Right lung (tissue), 2 donors: ENCODE measurements at regions not wholly inside any gene's neighbourhood (a gene's known extent, or its start where the extent isn't known, plus 50 kb on each side); places are given as distances from the start of the nearest gene placed in this dataset.

Experiments used
- DNase-seq, 2 donors: peaks; one replicate each; pipeline ENCODE4 v3.0.0-alpha.2; 2013

DNA sequence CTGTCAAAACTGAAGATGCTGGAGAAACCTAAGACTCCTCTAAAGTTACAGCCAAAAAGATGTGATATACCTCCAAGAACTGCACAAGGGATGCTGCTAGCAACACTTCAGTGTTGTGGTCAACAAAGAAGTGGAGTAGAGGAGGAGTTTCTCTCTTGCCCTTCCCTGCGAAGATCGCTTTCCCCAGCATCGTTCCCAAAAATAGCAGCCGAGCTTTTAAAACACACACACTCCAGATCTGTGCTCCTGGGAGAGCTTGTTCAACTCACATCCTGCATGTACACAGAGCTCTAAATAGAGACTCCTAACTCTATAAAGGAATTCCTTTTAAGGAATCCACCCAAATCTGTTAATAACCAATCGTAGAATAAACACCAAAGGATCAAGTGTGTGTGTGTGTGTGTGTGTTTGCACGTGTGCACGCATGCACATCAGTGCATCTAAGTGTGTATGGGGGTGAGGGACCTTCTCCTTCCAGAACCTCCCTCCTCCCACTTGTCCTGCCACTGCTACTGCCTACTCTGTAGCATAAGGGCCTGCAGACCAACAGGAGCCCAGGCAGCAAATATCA is 58.5 kb downstream of the PSMG1 start:
- DNase-seq: no peak

DNA sequence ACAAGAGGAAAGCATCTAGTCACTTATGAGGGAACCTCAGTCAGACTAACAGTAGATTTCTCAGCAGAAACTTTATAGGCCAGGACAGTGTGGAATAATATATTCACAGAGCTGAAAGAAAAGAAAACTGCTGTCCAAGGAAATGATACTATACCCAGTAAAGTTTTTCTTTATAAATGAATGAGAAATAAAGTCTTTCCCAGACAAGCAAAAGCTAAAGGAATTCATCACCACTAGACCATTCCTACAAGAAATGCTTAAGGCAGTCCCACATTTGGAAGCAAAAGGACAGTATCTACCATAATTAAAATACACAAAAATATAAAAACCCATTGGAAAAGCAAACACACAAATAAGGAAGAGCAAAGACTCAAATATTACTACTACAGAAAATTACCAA is 59.9 kb downstream of the PSMG1 start:
- no peak for DNase-seq

DNA sequence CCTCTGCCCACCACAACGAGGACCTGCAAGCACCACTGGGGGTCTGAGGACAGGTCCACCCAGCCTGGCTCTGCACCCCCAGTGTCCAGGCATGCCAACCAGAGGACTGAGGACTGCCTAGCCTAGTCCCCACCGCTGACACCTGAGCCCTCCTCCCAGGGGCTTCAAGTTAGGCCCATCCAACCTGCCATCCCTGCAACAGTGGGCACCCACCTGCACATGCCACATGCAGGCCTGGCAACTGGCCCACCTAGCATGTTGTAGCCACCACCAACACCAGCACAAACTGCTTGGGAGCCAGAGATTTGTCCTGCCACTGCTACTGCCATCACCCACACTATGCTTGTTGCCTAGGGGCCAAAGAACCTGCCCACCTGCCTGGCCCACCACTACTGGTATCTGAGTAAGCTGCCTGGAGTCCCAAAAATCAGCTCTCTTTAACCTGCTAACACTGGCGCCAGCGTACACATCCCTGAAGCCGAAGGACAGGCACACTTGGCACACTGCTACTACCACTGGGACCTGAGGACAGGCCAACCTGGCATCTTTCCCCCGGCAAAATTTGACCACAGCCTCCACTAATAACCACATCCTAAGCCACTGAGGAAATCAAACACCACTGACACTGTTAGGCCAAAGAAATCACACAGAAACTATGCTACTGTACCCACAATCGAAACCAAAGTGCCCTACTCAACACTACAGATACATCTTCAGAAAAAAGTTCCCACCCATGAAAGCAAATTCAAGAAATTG is 61.5 kb downstream of the PSMG1 start:
- no peak for DNase-seq

DNA sequence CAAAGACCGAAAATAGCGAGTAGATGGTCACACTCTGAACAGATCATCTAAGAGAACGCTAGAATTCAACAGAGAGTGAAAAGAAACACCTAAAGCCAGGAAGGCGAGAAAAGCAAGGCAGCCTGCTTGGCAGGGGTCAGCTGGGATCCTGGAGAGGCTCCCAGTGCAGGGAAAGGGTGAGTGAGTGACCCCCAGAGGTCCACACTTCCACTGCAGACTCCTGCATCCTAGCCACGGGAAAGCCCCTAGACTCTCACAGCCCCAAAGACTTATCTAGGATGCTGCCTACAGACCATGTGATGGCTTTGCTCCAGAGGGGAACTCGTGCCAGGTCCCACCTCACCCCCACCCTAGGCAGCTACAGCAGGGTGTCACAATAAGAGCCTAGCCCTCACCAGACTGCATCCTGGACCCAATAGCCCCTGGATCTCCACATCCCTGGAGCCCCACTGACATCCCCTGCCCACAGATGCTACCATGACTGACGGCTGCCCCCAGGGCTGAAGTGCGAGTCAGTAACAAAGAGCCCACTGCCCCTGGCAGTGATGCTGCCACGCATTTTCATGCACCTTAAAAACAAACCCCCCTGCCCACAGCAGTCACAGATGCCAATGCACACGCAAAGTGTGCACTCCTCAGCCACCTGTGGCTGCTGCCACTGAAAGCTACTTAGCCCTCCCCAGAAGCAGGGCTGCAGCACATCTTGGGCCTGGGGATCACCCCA is 62.2 kb downstream of the PSMG1 start:
- no peak for DNase-seq

DNA sequence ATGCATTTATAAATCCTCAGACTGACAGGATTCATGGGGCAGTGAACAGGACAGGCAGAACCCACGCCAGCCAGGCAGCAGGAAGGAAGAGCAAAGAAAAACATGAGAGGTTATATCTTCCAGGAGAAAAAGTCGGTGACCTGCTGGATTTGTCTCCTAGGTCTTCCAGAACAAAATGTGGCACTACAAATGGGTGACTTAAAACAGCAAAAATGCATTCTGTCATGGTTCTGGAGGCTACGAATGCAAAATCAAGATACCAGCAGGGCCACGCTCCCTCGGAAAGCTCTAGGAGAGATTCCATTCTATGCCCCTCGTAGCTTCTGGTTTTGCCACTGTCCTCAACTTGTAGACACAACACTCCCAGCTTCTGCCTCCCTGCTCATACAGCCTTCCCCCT is 63.4 kb downstream of the PSMG1 start:
- no peak for DNase-seq

DNA sequence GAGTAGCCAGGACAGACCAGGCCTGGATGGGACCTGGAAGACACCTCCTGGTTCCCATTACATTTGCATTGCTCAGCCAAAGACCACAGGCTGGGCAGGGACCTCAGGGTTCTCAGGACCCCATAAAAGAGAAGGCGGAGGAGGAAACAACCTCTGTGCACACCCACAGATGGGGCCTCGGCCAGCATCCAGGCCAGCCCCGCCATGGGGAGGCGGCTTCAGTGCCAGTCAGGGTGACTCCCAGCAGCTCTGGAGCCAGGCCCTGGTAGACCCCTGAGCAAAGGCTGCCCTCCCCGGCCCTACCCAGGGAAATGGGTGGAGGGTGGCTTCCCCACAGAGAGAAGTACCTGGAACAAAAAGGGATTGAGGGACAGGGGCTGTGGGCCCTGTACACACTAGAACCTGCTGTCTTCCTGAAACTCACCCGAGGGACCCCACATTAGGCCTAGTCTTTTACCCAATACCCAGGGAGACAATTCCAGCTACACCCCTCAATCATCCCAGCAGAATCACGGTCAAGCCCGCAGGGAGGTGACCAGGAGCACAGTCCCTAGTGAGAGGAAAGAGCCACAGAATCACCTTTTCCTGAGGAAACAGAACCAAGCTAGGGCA is 64.5 kb downstream of the PSMG1 start:
- no peak for DNase-seq

DNA sequence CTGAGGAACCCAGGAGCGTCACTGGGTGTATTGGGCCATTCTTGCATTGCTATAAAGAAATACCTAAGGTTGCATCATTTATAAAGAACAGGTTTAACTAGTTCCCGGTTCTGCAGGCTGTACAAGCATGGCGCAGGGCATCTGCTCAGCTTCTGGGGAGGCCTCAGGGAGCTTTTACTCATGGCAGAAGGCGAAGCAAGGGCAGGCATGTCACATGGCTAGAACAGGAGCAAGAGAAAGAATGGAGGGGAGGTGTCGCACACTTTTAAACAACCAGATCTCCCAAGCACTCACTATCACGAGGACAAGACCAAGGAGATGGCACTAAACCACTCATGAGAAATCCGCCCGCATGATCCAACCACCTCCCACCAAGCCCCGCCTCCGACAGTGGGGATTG is 65.2 kb downstream of the PSMG1 start:
- no peak for DNase-seq

DNA sequence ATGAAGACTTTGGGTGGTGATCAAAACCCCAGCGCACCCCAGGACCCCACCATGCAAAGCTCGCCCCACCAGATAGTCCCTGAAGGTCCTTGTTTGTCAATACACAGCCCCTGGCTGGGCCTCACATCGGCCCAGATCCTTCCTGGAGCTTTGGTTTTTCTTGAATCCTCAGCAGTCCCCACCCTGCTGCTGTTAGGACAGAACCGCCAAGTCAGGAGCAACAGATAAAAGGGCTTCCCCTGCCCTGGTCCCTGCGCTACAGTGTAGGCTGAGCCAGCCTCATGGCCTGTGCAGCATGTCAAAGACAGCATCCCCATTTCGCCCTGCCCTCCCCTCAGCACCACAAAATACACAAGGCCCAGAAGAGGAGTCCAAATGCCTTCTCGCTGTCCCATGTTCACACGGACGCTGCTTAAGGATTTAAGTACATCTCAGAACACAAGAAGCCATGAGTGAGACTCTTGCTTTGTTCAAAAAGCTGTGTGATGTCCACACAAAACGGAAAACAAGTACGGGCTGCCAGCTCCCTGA is 65.7 kb downstream of the PSMG1 start:
- no peak for DNase-seq

DNA sequence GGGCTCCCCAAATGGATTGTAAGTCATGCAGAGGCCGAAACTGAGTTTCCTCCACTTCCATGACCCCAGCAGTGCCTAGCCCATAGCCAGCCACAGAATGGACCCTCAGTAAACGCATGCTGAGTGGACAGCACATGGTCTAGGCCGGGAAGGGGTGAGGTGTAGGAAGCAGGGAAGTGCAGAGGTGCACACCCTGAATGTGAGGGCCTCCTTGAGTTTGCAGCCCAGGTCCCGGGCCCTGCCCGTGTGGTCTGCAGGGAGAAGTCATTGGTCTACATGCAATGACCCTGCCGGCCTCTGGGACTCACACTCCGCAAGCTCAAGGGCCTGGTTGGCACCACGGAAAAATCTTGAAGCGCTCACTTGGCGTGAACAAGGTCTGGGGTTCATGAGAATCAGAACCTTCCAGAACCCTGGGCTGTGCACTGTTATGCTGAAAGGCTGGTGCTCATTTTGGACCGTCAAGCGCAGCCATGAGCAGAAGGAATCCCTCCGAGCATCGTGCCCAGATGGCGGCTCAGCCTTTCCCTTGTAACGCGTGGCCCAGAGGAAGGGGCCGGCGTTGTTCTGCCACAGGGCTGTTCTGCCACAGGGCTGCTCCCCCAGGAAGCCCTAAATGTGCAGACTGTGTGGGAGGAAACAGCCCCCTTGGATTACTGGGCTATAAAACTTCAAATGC is 66.4 kb downstream of the PSMG1 start:
- DNase-seq: no peak

DNA sequence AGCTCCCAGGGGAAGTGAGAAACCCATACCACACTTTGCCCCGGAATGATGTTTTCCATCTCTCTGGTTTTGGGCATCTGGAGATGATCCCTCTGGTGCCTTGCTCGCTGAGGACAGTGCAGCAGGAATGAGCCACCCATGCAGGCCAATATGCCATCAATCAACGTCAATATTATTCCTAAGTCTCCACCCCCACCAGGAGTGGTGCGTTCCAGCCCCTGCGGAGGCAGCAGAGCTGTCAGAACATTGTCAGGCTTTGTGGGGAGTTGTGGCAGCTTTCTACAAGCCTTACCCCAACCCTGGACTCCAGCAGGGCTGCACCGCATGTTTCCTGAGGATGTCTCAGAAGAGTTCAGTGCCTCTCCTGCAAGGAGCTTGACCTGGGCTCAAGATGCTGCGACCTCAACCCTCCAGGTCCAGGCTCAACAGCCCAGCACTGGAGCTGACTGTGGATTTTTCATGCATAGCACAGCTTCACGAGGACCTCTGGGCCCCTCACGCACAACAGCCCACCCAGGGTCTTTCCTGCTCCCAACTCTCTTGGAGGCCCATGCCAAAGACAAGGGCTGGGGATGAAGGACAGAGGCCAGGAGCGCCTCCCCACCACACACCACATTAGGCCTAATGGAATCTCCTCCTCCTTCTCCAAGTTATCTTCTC is 67.5 kb downstream of the PSMG1 start:
- DNase-seq: no peak

DNA sequence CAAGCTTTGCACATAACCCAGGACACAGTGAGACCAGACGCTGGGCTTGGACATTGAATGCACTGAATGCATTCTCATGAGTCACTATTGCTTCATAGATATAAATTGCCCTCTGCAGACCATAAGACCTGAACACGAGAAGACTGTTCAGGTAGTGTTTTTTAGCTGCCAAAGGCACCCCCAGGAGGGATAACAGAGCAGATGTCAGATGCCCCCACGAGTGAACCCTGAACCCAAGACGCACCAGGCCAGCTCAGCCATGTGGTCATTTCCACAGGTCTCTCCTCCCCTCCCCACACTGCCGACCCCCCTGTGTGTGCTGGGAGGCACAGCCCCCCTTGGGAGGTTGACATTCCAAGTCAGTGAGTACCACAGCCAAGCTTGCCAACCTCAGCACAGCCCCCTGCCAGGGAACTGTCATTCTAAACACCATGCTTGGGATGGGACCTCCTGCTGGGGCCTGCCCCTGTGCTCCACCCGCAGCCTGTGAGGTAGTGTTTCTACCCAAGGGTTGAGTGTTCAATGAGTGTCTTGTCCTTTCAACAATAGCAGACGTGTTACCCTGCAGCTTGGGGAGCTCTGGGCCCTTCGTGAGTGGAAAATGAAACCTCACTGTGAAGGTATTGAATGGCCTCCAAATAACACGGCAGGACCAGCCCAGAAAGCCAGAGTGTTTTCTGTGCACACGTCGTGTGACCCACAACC is 68.2 kb downstream of the PSMG1 start:
- DNase-seq: no peak

DNA sequence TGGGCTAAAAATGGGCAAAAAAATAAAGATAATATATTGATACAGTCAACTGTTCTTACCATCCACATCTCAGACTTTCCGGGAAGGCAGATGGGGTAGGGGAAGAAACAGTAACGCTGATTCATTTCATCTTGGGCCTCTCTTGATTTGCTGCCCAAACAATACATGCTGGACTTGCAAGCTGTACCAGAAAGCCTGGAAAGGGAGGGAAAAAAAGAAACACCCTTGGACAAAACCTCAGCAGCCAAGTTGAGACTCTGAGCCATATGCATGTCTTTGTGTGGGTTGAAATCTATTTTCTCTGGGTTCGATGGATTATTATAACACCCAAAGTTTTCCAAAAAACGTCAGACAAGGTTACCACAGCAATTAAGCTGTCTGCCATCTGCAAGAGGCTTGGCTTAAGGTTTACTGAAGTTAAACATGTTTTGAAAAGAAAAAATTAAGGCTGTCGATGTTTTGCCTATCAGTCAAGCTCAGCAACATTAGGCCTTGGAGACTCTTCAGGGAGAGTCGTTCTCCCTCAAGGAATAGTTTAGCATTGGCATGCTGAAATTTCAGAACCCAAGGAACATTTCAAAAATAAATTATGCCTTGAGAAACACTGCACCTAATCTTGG is 71.2 kb downstream of the PSMG1 start:
- DNase-seq: no peak

DNA sequence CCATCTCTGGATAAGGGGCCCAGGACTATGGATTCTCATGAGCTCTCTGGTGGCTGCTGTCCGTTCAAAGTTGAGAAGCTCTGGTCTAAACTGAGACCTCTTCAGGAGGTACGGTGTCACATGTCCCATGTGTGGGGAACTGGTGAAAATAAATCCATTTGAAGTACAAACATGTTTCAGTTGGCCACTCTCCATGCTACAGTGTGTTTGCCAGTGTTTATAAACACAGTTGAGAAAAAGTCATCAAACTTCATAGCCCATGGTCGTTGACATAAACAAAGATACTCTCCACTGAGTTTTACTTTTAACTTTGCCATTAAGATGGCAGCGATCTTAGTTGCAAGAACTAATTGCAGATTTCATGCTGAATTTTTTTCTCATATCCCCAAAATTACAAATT is 72.8 kb downstream of the PSMG1 start:
- no peak for DNase-seq

DNA sequence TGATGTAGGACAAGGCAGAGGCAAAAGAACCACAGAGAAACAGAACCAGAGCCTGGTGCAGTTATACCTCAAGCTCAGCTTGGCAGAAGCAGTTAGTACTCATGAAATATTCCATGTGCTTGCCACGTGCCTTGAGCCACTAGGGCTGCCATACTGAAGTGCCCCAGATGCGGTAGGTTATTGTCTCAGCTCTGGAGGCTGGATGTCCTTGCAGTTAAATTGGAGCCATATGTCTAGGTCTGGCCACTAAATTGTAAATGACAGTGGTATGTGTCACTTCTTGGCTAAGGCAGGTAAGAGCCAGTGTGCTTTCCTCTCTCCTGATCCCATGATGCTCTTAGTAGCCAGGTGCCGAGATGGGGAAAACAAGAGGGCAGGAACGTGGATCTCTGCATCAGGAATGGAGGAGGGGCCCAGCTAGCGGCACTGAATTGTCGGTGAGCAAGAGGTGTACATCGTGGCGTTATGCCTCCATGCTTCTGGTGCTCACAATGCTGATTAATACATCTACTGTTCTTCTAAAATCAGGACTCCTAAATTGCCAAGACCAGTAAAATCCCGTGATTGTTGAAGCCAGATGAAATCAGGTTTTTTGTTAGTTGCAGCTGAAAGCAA is 73.5 kb downstream of the PSMG1 start:
- DNase-seq: no peak

DNA sequence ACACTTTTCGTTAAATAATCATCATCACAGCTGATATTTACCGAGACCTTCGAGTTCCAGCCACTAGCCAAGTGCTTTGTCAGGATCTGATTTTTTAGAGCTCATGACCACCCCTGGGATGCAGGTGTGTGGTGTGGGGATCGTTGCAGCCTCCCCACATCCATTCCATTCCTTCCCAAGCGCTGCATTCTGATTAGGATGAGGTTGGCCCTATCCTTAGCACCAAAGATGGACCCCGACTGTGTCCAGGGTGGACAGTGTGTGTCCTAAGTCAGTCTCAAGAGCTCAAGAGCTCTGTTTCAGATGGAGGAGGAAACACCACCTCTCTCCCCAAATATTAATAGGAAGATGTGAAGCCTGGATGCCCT is 74.1 kb downstream of the PSMG1 start:
- DNase-seq: no peak

DNA sequence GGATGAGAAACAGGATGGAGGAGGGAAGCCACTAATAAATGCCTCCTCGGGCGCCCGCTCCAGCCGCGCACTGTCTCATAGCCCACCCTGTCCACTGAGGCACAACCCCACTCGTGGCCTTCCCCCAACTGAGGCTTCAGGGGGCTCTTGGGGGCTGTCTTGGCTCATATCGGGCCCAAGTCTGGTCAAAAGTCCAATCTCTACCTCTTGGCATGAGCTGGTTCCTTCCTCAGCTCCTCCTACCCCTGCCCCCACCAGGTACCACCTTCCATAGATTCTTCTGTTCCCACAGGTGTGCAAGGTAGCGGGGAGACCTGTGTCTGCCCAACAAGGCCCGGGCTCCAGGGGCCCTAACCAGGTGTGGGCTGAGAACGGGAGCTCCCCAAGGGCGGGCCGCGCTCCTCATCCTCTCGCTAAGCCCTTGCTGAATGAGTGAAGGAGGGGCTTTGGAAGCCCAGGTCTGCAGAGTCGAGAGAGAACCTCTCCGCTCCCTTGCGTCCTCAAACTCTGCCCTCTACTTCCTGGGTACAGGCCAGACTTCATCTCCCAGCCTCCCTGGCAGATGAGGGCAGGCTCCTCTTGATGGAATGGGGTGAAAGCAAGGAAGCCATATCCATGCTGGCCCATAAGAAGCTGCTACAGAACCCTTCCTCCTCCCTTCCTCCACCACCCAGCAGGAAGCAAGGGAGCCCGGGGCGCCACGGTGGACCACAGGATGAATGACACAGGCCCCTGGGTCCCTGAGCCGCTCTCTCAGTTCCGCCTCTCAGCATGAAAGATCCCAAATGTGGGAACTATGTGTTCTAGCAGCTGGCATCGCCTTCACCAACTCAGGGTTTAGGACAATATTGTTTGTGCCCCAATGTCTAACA is 74.7 kb downstream of the PSMG1 start:
- no peak for DNase-seq

DNA sequence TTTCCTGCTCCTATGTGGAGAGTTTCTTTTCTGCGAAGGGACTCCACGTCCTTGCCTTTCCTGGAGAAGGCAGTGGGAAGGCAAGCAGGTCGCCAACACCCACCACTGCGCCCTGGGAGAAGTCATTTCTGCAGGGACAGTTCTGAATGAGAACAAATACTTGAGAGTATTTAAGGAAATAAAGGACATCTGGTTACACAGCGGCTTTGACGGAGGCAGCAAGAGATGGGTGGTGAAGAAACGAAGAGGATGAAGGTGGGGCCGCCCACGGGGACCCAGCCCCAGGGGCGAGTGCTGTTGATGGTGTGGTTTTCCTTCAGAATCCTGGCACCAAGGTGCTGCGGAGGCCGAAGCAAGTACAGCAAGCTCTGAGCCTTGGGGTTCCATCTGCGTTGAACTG is 75.5 kb downstream of the PSMG1 start:
- DNase-seq: no peak

DNA sequence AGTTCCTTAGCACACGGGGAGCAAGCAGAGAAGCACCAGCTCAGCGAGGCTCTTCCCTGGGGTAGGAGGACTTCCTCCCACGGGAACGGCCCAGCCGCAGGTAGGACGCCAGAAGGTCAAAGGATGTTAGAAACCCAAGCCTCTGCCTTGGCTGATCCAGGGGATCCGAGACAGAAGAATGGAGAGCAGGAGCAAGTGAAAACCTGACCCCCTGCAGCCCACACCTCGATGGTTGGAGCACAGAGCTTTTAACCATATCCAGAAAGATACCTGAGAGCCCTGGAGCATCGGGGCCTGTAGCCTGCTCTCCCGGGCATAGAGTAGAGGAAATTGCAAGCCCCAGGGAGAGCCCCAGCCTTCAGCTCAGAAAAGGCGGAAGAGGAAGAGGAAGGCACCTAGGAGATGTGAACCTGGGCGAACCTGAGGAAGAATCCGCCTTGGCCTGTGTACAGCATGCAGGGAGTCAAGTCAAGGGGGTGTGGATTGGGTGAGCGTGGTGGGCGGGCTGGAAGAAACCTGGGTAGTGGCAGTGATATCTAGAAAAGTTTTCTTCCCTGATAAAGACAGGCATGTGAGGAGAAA is 76.3 kb downstream of the PSMG1 start:
- no peak for DNase-seq

DNA sequence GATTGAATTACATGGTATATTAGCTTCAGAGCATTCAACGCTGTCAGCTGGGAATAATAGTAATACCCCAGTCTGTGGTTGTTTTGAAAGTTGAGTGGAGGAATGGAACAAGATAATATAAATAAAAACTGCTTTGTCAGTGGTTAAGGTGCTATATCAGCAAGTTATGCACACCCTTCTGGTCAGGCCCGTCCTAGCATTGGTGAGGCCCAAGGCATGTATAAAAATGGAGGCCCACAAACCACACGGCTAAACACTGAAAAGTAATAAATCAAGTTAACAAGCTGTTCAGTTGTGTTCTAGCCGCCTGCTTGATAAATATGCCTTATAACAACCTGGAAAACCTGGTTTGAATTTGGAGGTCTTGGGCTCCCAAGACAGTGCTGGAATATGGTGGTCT is 77.4 kb downstream of the PSMG1 start:
- no peak for DNase-seq
